GM10248 (cell line): ENCODE measurements at regions not wholly inside any gene's neighbourhood (a gene's known extent, or its start where the extent isn't known, plus 50 kb on each side); places are given as distances from the start of the nearest gene placed in this dataset.

ENCODE experiments used
- CTCF ChIA-PET: fragments of 300-600 bp; sonication (Branson Sonifier 250); formaldehyde crosslinking; extraction: SDS; loops from one replicate; lab custom pipeline; 2021; ENCODE audit warnings: antibody characterized with exemption; lab: Yijun Ruan, JAX
- POLR2A ChIA-PET: fragments of 350-650 bp; sonication (Branson Sonifier 250); formaldehyde crosslinking; extraction: SDS; loops from one replicate; lab custom pipeline; 2020; ENCODE audit warnings: antibody characterized with exemption; lab: Yijun Ruan, JAX
- DNase-seq: peaks from one replicate; pipeline ENCODE4 v3.0.0; 2012; ENCODE audit errors: extremely low spot score
- CTCF ChIP-seq: IDR thresholded peaks from 2 replicates; pipeline ENCODE4 v1.5.1; 2012; ENCODE audit warnings: mild to moderate bottlenecking, low read depth; ENCODE audit errors: extremely low read depth, missing control alignments, control extremely low read depth

- POLR2A ChIA-PET, result no interaction called here
- no peak for DNase-seq
- no peak for TF ChIP-seq CTCF
- CTCF ChIA-PET, result interaction anchor here (1.3 to 3.3 kb wide), 2 partner anchors 11 to 13 kb away, joined by 3 to 8 read pairs; no protein-coding TSS in a partner anchor
These were observed 477.9 kb downstream of the ICE1 start for GRCh38 chr5:5900350-5900749.

- CTCF ChIA-PET, result interaction anchor here (3.3 kb wide), 1 partner anchor 13 kb away, joined by 8 read pairs; no protein-coding TSS in a partner anchor
- POLR2A ChIA-PET, result no interaction called here
- TF ChIP-seq CTCF, result no peak
- no peak for DNase-seq
These were observed 477.2 kb downstream of the ICE1 start for GRCh38 chr5:5899716-5900115.

- no peak for DNase-seq
- ChIA-PET POLR2A (no interaction called here), CTCF (no interaction called here)
- TF ChIP-seq CTCF, result no peak
These were observed 465.8 kb downstream of the ICE1 start for GRCh38 chr5:5888284-5888683.

DNA sequence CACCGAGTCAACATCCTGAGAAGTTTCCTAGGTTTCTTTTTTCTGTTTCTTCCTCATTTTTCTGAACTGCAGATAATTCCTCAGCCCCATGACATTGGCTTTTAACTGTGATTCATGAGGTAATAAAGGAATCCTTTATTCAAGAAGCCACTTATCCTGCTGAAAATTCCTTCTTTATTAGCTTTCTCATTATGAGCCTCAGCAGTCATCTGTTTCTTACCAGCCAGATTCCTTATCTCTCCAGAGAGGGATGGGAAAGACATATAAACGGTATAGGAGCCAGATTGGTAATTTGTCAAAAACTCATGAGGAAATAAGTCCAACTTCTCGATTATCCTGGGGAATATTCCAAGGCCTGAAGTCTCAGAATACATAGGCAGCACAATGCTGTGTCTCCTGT lies 465.4 kb downstream of the ICE1 start:
- TF ChIP-seq CTCF, result no peak
- DNase-seq, result no peak
- ChIA-PET CTCF (interaction anchor here (0.8 to 1.5 kb wide), 5 partner anchors 14 to 857 kb away, joined by 3 to 8 read pairs (median 3); no protein-coding TSS in a partner anchor), POLR2A (no interaction called here)

DNA sequence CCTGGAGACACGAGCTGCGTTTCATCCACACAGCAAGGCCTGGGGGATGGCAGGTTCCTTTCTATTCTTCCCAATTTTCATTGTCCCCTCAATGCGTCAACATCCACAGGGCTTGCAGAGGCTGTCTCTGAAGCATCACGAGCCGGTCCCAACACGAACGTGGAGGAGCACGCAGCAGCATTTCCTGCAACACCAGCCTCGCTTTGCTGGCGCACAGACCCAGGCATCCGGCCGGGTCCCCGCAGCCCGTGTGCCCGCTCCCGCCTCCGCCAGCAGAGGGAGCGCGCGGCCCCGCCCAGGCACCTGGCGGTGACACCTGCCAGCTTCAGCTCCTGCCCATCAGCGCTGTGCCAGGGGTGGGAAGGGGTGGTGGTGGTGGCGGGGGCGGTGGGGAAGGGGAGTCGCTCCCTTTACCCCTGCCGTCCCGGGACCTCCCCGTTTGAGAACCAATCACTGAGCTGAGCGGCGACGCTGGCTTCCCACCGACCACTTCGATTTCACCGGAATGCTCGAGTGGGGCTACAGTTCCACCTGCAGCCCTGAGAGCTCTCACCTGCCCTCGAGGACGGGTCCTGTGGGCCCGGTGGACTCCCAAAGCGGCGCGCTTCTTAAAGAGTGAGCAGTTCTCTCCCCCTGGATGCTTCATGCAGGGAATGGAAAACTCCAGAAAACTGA lies 464.5 kb downstream of the ICE1 start:
- CTCF ChIA-PET, result interaction anchor here (0.8 to 2.6 kb wide), 7 partner anchors 11 to 858 kb away, joined by 3 to 10 read pairs (median 3); no protein-coding TSS in a partner anchor
- peak; percentile 73 for TF ChIP-seq CTCF
- peak; percentile 79 for DNase-seq
- POLR2A ChIA-PET, result no interaction called here

- no peak for TF ChIP-seq CTCF
- no peak for DNase-seq
- POLR2A ChIA-PET, result no interaction called here
- CTCF ChIA-PET, result interaction anchor here (1.0 to 2.6 kb wide), 3 partner anchors 11 to 19 kb away, joined by 3 to 10 read pairs (median 8); no protein-coding TSS in a partner anchor
These were observed 463.9 kb downstream of the ICE1 start for GRCh38 chr5:5886353-5886752.
